HL-60/S4 (cell line): ENCODE measurements at regions not wholly inside any gene's neighbourhood (a gene's known extent, or its start where the extent isn't known, plus 50 kb on each side); places are given as distances from the start of the nearest gene placed in this dataset.

Experiments used
- in situ Hi-C: fragments of 300-500 bp; cut with MboI; formaldehyde crosslinking; loops from 2 replicates; pipeline ENCODE4 v1.14.3; 2022; ENCODE audit warnings: low sequenced_read_pairs

GRCh38 chr21:28828021-28828420, 164.7 kb downstream of the LTN1 start:
- in situ Hi-C loops = no loop called here

- in situ Hi-C loops = no loop called here
These were observed 165.3 kb downstream of the LTN1 start for GRCh38 chr21:28827422-28827821.

GRCh38 chr21:28826569-28826968, 166.1 kb downstream of the LTN1 start:
- in situ Hi-C loops = no loop called here

GRCh38 chr21:28826021-28826420, 166.7 kb downstream of the LTN1 start:
- in situ Hi-C loops = no loop called here

GRCh38 chr21:28823429-28823828, 169.2 kb downstream of the LTN1 start:
- in situ Hi-C loops = no loop called here

GRCh38 chr21:28822486-28823335, 170.0 kb downstream of the LTN1 start:
- in situ Hi-C loops = no loop called here

- in situ Hi-C loops = no loop called here
These were observed 170.6 kb downstream of the LTN1 start for GRCh38 chr21:28822123-28822399.

- in situ Hi-C loops = no loop called here
These were observed 171.2 kb downstream of the LTN1 start for GRCh38 chr21:28821276-28822122.

- in situ Hi-C loops = no loop called here
These were observed 173.9 kb downstream of the LTN1 start for GRCh38 chr21:28818663-28819278.

GRCh38 chr21:28817871-28818270, 174.8 kb downstream of the LTN1 start:
- in situ Hi-C loops = no loop called here

- in situ Hi-C loops = no loop called here
These were observed 180.8 kb downstream of the LTN1 start for GRCh38 chr21:28811860-28812259.

- in situ Hi-C loops = no loop called here
These were observed 181.7 kb downstream of the LTN1 start for GRCh38 chr21:28810826-28811524.

GRCh38 chr21:28805885-28806284, 186.8 kb downstream of the LTN1 start:
- in situ Hi-C loops = no loop called here

GRCh38 chr21:28804089-28804670, 188.5 kb downstream of the LTN1 start:
- in situ Hi-C loops = no loop called here

- in situ Hi-C loops = no loop called here
These were observed 190.8 kb downstream of the LTN1 start for GRCh38 chr21:28801906-28802305.

- in situ Hi-C loops = no loop called here
These were observed 192.8 kb downstream of the LTN1 start for GRCh38 chr21:28799926-28800325.

GRCh38 chr21:28798798-28799197, 193.9 kb downstream of the LTN1 start:
- in situ Hi-C loops = no loop called here

GRCh38 chr21:28795251-28795650, 197.4 kb downstream of the LTN1 start:
- in situ Hi-C loops = no loop called here

- in situ Hi-C loops = no loop called here
These were observed 198.3 kb downstream of the LTN1 start for GRCh38 chr21:28794371-28794851.

GRCh38 chr21:28793043-28793442, 199.6 kb downstream of the LTN1 start:
- in situ Hi-C loops = no loop called here
